UCSD-AML1 (cell line): ENCODE measurements at regions not wholly inside any gene's neighbourhood (a gene's known extent, or its start where the extent isn't known, plus 50 kb on each side); places are given as distances from the start of the nearest gene placed in this dataset.
"Not testable (repeated sequence)": the region's sequence is repeated elsewhere in the genome, so short reads cannot be mapped to it uniquely, and the experiment has no call there.

Experiments used
- DNase-seq: peaks from one replicate; lab custom pipeline; 2025; ENCODE audit not compliant: unreplicated experiment; lab: John Stamatoyannopoulos, UW

DNA sequence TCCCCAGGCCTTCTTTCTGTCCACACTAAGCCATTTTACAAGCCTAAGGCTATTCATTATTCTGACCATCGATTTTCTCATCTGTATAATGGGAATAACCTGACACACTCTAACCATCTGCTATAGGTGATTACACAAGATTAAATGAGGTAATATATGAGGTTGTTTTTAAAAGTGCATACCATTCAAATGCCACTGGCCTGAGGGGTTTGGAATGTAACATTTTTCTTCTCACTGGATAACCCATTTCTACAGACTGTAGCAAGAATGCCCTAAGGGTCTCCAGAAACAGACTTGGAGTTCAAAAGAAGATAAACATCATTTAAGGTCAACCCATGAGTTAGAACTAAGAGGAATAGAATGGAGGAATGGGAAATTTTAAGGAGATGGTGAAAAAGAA is 111.7 kb upstream of the SETBP1 start:
- no peak for DNase-seq

DNA sequence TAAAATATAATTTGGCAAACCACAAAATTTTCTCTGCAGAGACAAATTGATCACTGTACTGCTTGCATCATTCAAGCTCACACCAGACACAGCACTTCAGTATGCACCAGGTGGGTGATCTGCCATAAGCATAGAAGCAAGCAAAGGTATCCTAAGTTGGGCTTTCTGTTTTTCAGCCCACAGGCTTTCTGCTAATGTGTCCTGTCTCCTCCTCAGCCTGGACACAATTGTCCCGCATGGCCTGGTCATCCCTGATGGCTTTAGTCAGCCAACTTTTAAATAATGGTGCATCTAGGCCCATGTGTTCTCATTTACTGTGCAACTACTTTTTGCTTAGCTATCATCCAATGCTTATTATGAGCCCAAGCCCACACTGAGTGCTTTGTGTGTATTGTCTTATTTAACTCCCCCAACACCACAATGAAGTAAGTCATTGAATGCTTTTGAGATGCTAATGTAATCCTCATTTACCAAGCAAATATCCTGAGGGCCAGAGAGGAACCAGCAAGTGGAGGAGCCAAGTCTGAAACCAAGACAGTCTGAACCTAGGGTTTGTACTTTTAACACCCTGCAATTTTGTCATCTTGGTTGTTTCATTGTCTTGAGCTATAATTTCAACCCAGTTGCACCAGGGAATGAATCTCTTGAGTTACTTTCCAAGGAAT is 111.2 kb upstream of the SETBP1 start:
- no peak for DNase-seq

DNA sequence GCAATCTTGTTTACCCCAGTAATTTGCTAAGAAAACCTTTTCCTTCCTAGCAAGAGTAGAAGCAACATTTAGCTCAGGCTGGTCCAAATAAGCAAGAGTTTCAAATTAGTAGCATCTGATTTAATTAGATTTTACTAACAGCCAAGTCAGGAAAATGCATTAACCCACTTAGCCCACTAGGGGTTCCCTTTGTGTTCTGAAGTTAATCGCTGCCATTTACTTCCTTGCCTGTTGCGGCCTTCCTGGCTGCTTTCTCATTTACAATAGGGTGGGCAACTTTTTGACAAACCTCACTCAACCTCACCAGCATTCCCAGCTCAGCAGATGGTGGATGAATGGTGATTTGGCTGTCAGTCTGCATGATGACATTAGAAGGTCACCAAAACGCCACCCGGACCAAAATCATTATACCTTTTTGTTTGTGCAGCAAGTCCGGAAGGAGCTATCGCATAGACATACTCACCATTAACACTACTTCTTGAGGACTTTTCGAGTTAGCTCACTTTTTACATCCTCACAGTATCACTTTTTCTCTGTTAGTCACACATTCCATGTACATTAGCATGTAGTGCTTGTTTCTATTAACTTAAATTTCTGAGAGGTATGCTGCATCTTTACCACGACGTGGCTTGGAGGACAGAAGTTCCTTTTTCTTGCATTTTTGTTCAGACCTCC is 101.5 kb upstream of the SETBP1 start:
- no peak for DNase-seq

DNA sequence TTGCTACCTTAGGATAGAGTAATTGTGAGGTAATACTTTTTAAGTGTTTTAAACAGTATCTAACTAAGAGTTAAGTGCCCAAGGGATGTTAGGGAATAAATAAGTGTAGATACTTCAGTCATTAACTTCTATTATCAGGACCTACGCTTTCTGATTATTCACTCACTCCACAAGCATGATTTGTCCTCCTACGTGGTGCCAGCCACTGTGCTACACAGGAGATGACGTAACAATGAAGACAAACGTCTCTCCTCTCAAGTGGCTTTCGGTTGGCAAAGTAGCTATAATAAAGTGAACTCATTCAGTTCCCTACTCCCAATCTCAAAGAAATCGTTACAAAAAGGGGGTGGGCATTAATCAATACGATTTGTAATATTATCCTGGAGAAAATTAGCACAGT is 100.9 kb upstream of the SETBP1 start:
- no peak for DNase-seq

DNA sequence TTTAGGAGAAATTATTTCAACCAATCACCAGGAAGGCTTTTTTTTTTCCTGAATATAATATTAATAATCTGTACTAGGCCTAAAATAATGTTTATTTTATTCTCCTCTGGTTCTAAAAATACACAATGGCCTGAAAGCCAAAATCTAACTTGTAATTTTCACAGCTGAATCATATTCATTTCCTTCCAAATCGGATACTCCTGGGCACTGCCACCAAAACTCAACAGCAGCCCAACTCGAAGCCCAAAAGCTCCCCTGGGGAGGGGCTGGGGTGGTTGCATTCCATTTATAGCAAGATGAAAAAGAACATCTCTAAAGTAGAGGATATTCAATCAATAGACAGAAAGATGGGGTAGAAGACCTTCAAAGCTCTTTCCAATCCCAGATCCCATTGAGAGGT is 100.5 kb upstream of the SETBP1 start:
- no peak for DNase-seq

DNA sequence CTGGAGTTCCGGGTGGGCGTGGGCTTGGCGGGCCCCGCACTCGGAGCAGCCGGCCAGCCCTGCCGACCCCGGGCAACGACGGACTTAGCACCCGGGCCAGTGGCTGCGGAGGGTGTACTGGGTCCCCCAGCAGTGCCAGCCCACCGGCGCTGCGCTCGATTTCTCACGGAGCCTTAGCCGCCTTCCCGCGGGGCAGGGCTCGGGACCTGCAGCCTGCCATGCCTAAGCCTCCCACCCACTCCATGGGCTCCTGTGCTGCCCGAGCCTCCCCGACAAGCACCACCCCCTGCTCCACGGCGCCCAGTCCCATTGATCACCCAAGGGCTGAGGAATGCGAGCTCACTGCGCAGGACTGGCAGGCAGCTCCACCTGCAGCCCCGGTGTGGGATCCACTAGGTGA is 99.9 kb upstream of the SETBP1 start:
- DNase-seq: not testable (repeated sequence)

DNA sequence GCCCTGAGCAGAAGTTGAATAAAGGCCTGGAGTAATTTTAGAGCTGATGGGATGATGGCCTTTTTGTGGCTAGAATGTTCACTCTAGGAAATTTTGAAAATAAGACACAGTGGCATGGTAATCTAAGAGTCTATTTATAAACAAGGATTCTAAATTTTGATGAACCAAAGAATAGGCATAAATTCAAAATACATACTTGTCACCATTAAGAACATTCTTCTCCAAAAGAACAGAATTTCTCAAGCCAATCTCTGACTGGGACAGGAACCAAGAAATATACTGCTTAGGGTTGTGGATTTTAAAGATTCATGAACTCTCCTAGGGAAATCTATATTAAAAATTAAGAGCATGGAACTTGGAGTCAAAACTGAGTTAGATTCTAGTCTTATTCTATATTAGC is 98.2 kb upstream of the SETBP1 start:
- DNase-seq: no peak

DNA sequence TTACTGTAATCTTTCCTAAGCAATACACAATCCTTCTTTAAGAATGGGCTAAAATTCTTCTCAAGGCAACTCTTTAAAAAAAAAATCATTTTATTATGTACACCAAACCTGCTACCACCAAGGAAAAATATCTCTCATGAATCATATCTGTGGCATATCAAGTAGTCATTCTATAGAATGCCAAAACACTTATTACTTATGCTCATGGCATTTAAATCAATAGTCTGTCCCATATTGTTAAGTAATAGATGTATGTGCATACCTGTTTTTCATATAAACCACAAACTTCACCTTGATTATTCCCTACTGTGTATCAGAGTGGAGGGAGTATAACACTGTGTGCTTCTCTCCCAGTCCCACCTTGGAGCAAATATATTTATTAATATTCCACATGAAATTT is 95.8 kb upstream of the SETBP1 start:
- DNase-seq: no peak

DNA sequence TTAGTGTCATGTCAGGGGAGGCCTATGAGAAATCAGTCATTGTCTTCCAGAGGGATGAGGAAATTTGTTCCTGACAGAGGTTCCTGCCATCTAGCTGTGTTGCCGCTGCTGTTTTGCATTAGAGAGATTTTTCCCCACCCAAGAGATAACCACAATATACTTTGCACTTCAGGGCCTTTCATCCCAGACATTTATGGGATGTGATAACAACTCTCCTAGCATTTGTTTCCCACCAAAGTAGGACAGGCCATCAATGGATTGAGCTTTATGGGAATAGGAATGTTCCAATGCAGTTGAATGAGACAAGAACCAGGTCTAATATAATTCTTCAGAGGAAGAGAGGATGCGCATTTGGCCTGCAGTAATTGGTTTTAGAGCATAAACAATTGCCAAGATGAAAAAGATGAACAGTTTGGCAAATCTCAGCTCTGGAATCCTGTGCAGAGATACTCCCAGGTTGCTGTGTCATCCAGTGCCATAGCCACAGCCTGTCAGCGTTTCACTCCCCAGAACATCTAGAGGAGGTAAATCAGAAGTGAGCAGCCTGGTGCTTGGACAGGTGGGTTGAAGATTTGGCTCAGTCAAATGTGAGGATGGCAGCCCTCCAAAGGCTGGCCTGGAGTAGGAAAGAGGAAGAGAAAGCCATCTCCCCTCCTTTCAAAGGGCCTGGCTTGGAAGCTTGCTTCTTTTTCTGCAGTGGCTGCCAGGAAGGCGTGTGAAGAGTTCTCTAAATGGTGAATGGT is 93.7 kb upstream of the SETBP1 start:
- no peak for DNase-seq

DNA sequence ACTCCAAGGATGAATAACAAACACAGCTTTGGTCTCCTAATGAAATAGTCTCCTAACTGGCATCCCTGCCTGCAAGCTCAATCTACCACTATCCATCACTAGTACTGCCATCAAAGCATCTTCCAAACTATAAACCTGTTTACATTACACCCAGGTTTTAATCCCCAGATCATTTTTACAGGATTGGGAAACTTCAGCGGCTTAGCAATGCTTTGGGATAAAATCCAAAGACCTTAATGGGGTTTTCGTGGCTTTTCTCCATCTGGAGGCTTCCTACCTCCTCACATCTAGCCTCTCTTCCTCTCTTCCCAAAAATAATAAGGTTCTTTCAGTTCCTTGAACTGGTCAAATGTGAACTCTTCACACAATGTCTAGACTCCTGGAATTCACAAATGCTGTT is 92.2 kb upstream of the SETBP1 start:
- DNase-seq: no peak

DNA sequence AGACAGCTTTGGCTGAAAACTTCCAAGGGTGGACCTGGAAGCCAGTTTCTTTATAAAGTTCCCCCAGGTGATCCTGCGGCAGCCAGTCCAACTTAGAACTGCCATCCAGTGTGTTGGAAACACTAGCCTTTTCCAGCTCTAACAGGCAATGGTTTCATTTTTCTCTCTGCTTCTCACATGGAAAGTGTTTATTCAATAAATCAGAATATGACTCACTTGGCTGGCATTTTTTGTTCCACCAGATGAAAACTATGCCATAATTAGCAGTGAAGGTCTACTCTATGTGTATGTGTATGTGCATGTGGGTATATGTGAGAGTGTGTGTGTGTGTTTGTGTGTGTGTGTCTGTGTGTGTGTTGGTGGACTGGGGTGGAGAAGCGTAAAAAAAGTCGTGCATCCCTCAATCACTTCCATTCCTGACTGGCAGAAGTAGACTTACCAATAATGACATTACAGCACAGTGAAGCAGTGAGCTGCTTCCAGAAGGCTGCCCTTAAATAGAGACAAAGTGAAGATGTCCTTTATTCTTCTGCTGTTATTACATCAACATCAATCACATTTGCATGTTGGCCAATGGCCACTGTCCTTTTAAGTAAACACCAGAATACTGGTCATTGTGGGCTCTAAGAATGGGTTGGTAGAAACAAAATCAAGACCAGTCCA is 90.9 kb upstream of the SETBP1 start:
- DNase-seq: no peak

DNA sequence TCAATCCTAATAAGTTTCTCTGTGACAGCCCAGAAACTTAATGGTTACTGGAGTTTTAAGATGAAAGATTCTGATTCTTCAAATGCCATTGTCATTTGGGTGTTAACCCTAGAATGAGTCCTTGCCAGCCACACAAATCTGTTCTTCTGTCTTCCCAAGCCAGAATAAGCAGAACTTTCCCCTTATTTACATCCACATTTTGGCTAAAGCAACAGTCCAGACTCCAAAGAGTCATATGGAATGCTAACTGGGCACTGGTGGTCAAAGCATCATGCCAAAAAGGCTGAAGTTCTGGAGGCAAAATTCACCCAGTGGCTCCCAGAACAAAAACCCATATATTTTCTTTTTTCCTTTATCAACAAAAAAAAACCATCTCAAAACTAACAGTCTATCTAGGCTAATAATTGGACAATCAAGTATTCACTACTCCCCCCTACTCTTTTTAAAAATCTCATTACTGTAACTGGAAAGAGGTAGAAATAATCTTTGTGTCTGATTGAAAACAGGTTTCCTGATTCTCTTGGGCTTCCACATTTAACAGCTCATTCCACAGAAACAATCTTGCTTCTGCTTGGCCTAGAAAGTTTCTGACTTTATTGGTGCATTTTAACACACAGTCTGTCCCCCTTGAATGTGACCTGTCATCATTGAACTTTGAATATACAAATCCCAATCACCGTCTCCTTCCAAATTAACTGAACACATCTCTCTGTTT is 89.6 kb upstream of the SETBP1 start:
- DNase-seq: no peak

DNA sequence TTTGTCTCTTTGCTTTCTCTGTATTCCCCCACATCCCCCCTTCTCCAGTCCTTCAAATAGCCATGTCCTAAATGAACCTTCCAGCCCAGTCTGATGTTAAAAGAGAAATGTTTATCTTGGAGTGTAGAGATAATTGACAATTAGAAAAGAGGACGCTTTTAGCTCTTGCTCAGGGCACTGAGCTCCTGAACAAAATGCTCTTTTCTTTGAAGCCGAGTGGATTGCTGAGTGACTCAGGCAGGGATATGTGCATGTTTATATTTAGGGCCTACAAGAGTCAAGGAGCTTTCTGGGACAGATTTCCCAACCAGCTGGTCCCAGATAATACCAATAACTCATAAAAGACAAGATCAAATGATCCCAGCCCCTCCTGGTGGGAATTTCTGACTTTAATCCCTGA is 88.0 kb upstream of the SETBP1 start:
- DNase-seq: no peak

DNA sequence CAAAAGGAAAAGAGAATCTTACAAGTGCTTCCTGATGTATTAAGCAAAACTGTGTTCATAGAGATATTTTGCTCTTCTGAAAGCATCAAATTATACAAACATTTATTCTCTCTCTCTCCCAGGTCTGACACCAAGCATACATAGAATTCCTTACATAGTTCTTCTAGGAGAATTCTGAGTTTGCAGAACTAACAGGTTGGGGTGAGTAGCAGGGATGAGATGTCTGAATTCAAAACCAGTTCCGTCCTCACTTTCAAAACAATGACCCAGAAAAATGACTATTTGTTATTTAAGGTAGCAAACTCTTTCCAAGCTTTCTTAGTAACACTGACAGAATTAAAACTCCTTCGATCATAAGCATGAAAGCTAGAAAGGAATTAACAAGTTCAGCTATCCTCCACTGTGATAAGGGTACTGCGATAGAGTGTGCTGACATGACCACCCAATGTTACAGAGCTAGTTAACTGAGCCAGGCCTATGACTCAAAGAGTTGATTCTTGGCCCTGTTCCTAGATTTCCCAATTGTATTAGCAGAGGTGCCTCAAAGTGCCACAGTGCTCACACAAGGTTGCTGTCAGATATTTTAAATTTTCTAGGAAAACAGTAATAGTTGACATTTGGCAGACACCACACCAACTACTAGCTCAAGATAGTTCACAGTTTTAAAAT is 85.8 kb upstream of the SETBP1 start:
- no peak for DNase-seq

DNA sequence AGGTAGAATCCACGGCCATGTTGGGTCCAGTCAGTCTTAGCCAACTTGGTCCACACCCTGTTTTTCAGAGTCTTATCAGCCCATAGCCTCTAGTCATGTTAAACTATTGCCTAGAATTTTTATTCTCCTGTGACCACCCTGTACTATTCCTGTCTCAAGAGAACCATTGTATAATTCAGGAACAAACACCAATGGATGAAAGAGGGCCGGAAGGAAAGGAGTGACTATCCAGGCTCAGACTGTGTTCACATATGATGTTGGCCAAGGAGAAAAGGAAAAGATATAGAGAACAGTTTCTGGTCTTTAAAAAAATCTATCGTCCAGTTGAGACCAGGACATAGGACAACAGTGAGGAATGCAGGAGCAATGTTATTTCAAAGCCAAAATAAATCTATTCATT is 82.9 kb upstream of the SETBP1 start:
- DNase-seq: no peak

DNA sequence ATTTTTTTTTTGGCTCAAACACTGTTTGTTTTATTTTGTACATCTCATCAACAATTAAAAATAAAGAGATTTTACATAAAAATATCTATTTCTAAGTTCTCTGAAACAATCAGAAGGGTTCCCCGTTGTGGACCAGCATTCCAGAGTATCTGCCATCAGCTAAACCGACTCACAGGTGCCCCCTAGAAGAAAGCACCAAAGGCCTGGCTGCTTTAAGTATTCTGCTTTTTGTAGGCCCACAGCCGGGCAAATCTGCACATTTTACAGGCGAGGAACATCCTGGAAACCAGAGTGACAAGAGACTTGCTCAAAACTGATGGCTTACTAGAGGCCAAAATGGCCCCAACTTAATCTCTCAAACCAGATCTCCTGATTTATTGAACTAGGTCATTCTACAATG is 82.2 kb upstream of the SETBP1 start:
- no peak for DNase-seq

DNA sequence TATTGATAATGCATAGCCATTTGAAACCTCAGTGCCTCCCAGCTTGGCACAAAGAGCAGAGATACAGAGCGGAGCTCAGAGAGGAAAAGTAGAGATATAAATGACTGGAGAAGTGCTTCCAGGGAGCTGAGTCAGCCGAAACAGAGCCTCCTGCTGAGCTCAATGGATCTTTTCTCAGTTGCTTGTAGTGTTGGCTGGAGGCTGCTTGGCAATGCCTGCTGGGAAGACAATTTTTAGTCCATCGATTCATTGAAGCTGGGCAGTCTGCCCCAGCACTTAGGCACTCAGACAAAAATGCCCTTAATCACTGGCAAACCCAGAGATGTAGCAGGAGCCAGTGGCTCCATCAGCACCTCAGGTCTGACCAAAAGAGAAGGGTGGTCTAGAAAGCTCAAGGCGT is 81.3 kb upstream of the SETBP1 start:
- DNase-seq: no peak

DNA sequence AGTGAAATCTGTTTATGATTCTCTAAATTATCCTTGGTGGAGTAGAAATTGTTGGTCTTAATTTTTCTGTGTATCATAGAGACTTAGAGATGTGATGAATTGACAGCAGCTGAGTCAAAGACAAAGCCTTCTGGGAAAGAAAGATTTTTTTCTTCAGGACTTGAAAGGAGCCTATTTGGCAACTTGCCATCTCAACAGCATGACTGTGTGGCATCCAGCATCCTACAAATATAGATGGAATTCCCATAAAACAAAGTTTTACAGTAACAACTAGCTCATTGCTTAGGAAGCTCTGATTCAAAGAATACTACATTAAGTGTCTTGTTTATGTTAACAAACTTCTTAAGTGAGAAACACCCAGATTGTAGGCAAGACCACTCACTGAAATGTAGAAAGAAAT is 79.2 kb upstream of the SETBP1 start:
- no peak for DNase-seq

DNA sequence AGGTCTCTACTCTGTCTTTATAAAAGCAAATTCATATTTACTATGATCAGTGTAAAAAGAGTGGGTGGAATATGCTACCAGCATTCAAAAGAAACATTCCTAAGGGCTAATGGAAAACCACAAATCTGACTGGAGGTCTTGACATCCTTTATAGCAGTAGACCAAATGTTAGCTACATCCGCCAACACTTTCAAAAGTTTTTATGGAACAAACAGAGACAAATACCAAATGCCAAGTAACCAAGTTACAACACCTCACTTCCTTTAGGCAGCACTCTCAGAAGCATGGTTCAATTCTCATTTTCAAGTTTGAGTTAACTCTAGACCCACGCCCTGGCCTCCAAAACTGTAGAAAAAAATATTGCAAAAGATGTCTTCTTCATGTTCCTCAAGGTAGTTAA is 78.3 kb upstream of the SETBP1 start:
- no peak for DNase-seq

DNA sequence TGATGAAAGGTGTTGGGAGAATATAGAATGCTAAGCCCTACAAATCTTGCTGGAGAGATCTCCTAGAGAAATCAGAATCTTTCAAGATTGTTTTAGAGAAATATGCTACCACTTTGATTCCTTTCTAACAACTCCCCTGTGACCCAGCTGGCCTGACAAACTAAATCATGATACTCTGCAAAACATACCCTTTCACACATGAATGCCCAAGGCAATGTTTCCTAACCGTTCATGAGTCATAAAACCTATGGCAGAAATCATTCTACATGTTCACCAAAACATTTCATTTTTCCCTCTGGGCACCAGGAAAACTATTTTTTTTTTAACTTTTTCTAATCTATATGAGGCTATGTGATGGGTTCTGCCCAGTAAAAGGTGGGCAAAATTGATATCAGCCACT is 77.8 kb upstream of the SETBP1 start:
- no peak for DNase-seq
